Mesenchymal stem cell (in vitro differentiated cells and primary cell): ENCODE measurements at regions not wholly inside any gene's neighbourhood (a gene's known extent, or its start where the extent isn't known, plus 50 kb on each side); places are given as distances from the start of the nearest gene placed in this dataset.

Experiments
- DNase-seq: peaks from one replicate; pipeline ENCODE4 v3.0.0-alpha.2; 2013
- H2AFZ ChIP-seq: one replicate; pipeline ENCODE4 v1.6.1; 2013; ENCODE audit warnings: low read depth, mild to moderate bottlenecking, control low read depth, inconsistent platforms, low read length, moderate library complexity
- H2AK5ac ChIP-seq: 2 replicates; pipeline ENCODE4 v1.6.1; 2013; ENCODE audit warnings: low read length, moderate library complexity, mild to moderate bottlenecking, inconsistent platforms; ENCODE audit not compliant: severe bottlenecking
- H2BK120ac ChIP-seq: one replicate; pipeline ENCODE4 v1.6.1; 2013; ENCODE audit warnings: low read depth, mild to moderate bottlenecking, inconsistent platforms, low read length, moderate library complexity
- H2BK12ac ChIP-seq, 2 experiments: one replicate each; pipeline ENCODE4 v1.6.1; 2013; ENCODE audit warnings: inconsistent platforms in 2 of 2, low read length in 2 of 2, mild to moderate bottlenecking in 2 of 2, moderate library complexity in 2 of 2, control low read depth in 1 of 2
- H2BK15ac ChIP-seq: one replicate; pipeline ENCODE4 v1.6.1; 2013; ENCODE audit warnings: mild to moderate bottlenecking, low read depth, inconsistent platforms; ENCODE audit not compliant: poor library complexity, severe bottlenecking
- H2BK5ac ChIP-seq: 2 replicates; pipeline ENCODE4 v1.6.1; 2013; ENCODE audit warnings: low read depth, mild to moderate bottlenecking, low read length, control low read depth, inconsistent platforms; ENCODE audit not compliant: poor library complexity, severe bottlenecking
- H3K14ac ChIP-seq, 2 experiments: one replicate each; pipeline ENCODE4 v1.6.1; 2013; ENCODE audit warnings: inconsistent platforms in 2 of 2, low read length in 2 of 2, control low read depth in 1 of 2, mild to moderate bottlenecking in 1 of 2, moderate library complexity in 1 of 2
- H3K18ac ChIP-seq, 2 experiments: one replicate each; pipeline ENCODE4 v1.6.1; 2013; ENCODE audit warnings: inconsistent platforms in 2 of 2, low read length in 2 of 2, control low read depth in 1 of 2, low read depth in 1 of 2, mild to moderate bottlenecking in 1 of 2
- H3K23ac ChIP-seq, 2 experiments: one replicate each; pipeline ENCODE4 v1.6.1; 2013; ENCODE audit warnings: inconsistent platforms in 2 of 2, low read length in 2 of 2, mild to moderate bottlenecking in 2 of 2, moderate library complexity in 2 of 2, control low read depth in 1 of 2
- H3K27ac ChIP-seq: 2 replicates; pipeline ENCODE4 v1.5.1; 2013; ENCODE audit warnings: mild to moderate bottlenecking, moderate library complexity, low read length, control low read depth, inconsistent platforms; ENCODE audit not compliant: poor library complexity, severe bottlenecking
- H3K27me3 ChIP-seq, 2 experiments: 2 replicates each; pipeline versions ENCODE4 v1.6.1 to v1.7.0; 2013; ENCODE audit warnings: low read length in 2 of 2, mild to moderate bottlenecking in 2 of 2, moderate library complexity in 2 of 2, control low read depth in 1 of 2, inconsistent platforms in 1 of 2; ENCODE audit not compliant: control insufficient read depth in 1 of 2, insufficient read depth in 1 of 2
- H3K36me3 ChIP-seq, 2 experiments: 2 replicates each; pipeline versions ENCODE4 v1.6.1 to v1.7.0; 2013; ENCODE audit warnings: low read length in 2 of 2, control low read depth in 1 of 2, inconsistent platforms in 1 of 2, low read depth in 1 of 2, mild to moderate bottlenecking in 1 of 2; ENCODE audit not compliant: insufficient read depth in 2 of 2, control insufficient read depth in 1 of 2
- H3K4ac ChIP-seq, 2 experiments: one replicate each; pipeline ENCODE4 v1.6.1; 2013; ENCODE audit warnings: inconsistent platforms in 2 of 2, low read length in 2 of 2, mild to moderate bottlenecking in 2 of 2, moderate library complexity in 2 of 2, control low read depth in 1 of 2, low read depth in 1 of 2
- H3K4me1 ChIP-seq: 2 replicates; pipeline ENCODE4 v1.6.1; 2013; ENCODE audit warnings: low read depth, low read length, control low read depth; ENCODE audit not compliant: control insufficient read depth, insufficient read depth
- H3K4me2 ChIP-seq: 2 replicates; pipeline ENCODE4 v1.6.1; 2013; ENCODE audit warnings: low read length, mild to moderate bottlenecking, inconsistent platforms; ENCODE audit not compliant: poor library complexity, severe bottlenecking
- H3K4me3 ChIP-seq, 2 experiments: 2 replicates each; pipeline versions ENCODE4 v1.5.1 to v1.7.0; 2013; ENCODE audit warnings: low read length in 2 of 2, mild to moderate bottlenecking in 2 of 2, control low read depth in 1 of 2, low read depth in 1 of 2; ENCODE audit not compliant: insufficient read depth in 1 of 2
- H3K79me1 ChIP-seq: replicated peaks from 2 replicates; pipeline ENCODE4 v1.6.1; 2013; ENCODE audit warnings: mild to moderate bottlenecking, control low read depth, low read length, inconsistent platforms; ENCODE audit not compliant: poor library complexity, severe bottlenecking
- H3K9ac ChIP-seq: 2 replicates; pipeline ENCODE4 v1.7.0; 2013; ENCODE audit warnings: mild to moderate bottlenecking, low read length, moderate library complexity
- H3K9me3 ChIP-seq: 2 replicates; pipeline ENCODE4 v1.7.0; 2013; ENCODE audit warnings: mild to moderate bottlenecking, low read length; ENCODE audit not compliant: control insufficient read depth
- H4K8ac ChIP-seq: one replicate; pipeline ENCODE4 v1.6.1; 2013; ENCODE audit warnings: inconsistent platforms, mild to moderate bottlenecking, low read length, moderate library complexity
- H4K91ac ChIP-seq: one replicate; pipeline ENCODE4 v1.6.1; 2013; ENCODE audit warnings: mild to moderate bottlenecking, low read length, inconsistent platforms
- WGBS: methylation state at CpG from one replicate; pipeline ENCODE4 v1.1.7; 2013; ENCODE audit warnings: mixed read lengths; 5-methylcytosine and 5-hydroxymethylcytosine counted together

DNA sequence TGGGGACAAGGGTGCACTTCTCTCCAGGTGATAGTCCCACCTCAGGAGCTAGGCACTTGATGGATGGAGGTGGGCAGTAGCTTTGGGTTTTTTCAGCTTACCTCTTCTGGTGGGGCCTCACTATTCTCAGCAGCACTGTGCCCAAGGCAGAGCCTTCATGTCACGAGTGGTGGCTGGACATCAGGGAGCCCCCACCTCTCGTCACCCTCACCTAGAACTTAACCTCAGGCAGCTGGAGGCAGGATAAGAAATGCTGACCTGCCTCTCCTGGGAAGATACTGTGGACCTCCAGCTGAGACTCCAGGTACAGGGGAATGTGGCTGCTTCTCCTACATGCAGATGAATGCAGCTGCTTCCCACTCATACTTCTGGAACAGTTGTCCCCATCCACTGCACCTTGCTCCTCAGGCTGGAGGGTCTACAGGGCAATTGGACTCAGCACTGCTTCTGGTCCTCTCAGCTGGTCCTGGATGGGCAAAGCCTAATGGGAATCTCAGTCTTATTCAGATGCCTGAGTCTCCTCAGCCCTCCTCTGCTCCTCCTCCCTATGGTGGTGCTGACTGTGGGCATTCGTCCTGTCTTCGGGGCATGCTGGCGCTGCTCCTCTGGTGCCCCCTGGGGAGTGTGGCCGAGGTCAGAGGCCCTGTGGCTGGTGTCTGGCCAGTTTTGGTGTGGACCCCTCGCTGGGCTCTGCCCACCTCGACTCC is 129.9 kb downstream of the KLF13 start:
- Histone ChIP-seq H3K27me3 (peaks cover 5 to 21% of the 10 kb centered on the region in 2 experiments), H2BK12ac (no peak overlapping the region), H2AK5ac (no peak overlapping the region), H3K23ac (no peak overlapping the region), H2BK120ac (no peak overlapping the region), H3K9ac (no peak overlapping the region), H4K8ac (no peak overlapping the region), H3K4ac (no peak overlapping the region), H3K4me2 (no peak overlapping the region), H2BK15ac (no peak overlapping the region), H3K18ac (no peak overlapping the region), H3K4me3 (no peak overlapping the region), H2AFZ (no peak overlapping the region), H2BK5ac (no peak overlapping the region), H3K27ac (no peak overlapping the region), H3K9me3 (peaks cover 13% of the 10 kb centered on the region), H3K4me1 (peaks cover 2% of the 10 kb centered on the region), H3K14ac (no peak overlapping the region), H3K36me3 (no peaks in the 10 kb centered on the region), H4K91ac (no peak overlapping the region), H3K79me1 (no peaks in the 10 kb centered on the region)
- no peak for DNase-seq
- 76% methylated on average over 6 of the region's 8 CpGs for WGBS

DNA sequence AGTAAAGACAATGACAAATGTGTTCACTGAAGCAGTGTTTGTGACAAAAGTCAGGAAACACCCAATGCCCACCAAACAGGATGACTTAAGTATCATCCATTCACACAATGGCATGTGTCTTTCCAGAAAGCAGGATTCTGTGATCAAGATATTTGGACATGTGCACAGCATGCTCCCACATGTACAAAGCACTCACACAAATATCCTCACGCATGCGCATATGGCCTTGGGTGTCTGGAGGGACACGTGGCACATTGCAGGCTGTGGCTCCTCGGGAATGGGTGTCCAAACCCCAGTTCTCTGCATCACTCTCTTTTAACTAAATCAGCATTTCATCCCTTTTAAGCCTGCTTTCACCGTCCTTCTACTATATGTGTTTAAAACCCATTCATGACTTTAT is 130.5 kb downstream of the KLF13 start:
- Histone ChIP-seq H3K4ac (no peak overlapping the region), H3K14ac (no peak overlapping the region), H3K4me2 (no peak overlapping the region), H2BK5ac (no peak overlapping the region), H4K8ac (no peak overlapping the region), H3K36me3 (no peaks in the 10 kb centered on the region), H3K4me3 (peak overlapping the region in 1 of 2 experiments; percentile 5), H3K27me3 (peaks cover 5 to 21% of the 10 kb centered on the region in 2 experiments), H3K9me3 (peaks cover 12% of the 10 kb centered on the region), H3K27ac (no peak overlapping the region), H2BK120ac (no peak overlapping the region), H3K9ac (peak overlapping the region; percentile 49), H3K18ac (no peak overlapping the region), H2BK12ac (no peak overlapping the region), H3K4me1 (peaks cover 2% of the 10 kb centered on the region), H2BK15ac (no peak overlapping the region), H3K79me1 (no peaks in the 10 kb centered on the region), H2AK5ac (no peak overlapping the region), H3K23ac (no peak overlapping the region), H4K91ac (no peak overlapping the region), H2AFZ (no peak overlapping the region)
- WGBS = 90% methylated on average over 4 of the region's 5 CpGs
- no peak for DNase-seq

DNA sequence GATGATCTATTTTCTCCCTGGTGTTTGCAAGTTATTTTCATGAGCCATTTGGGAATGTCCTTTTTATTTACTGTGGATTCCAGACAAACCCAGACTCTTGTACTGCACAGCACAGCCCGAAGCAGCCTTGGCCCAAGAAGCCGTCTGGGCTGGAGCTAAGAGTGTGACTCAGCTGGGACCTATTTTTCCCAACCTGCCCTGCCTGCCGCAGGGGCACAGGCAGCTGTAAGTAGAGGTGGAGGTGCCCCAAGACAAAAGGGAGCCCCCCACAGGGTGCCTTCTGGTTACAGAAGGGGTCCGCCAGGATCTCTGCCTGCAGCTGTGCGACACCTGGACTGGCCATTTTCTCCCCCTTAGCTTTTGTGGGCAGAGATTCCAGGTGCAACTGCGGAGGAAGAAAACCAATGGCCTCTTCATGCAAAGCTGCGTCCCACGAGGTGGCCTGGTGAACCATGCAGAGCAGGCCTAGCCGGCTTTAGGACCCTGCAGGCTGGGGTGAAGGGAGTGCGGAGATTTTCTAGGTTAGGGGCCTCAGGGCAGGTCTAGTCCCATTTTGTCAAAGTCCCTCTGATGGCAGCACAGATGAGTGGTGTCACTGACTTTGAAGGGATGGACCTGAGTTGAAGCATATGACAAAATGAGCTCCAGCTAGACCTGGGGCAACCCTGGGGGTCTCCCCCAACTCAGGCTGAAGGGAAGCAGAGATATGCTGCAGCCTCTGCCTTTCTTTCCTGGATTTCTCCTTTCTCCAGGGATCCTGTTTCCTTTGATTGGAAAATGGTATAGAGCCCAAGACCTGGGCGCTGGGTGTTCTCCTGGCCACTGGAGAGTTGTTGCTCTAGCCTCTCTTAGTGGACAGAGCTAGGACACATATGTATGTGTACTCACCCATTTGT is 131.2 kb downstream of the KLF13 start:
- Histone ChIP-seq H3K23ac (no peak overlapping the region), H2BK12ac (no peak overlapping the region), H2BK15ac (no peak overlapping the region), H2AFZ (no peak overlapping the region), H3K4ac (no peak overlapping the region), H3K4me2 (no peak overlapping the region), H3K9ac (peak overlapping the region; percentile 49), H3K4me3 (peak overlapping the region in 1 of 2 experiments; percentile 42), H2BK120ac (no peak overlapping the region), H3K27ac (no peak overlapping the region), H2AK5ac (no peak overlapping the region), H3K79me1 (no peaks in the 10 kb centered on the region), H3K36me3 (no peaks in the 10 kb centered on the region), H3K9me3 (peaks cover 12% of the 10 kb centered on the region), H3K14ac (no peak overlapping the region), H4K8ac (no peak overlapping the region), H3K4me1 (peaks cover 2% of the 10 kb centered on the region), H4K91ac (no peak overlapping the region), H3K27me3 (peaks cover 5 to 21% of the 10 kb centered on the region in 2 experiments), H2BK5ac (no peak overlapping the region), H3K18ac (no peak overlapping the region)
- DNase-seq = peak; percentile 30
- 62% methylated on average over 10 of the region's 11 CpGs for WGBS
